Skeletal muscle satellite cell (primary cell): ENCODE measurements at regions not wholly inside any gene's neighbourhood (a gene's known extent, or its start where the extent isn't known, plus 50 kb on each side); places are given as distances from the start of the nearest gene placed in this dataset.

Experiments
- H3K27me3 ChIP-seq: 2 replicates; pipeline ENCODE4 v1.7.0; 2013; ENCODE audit warnings: low read length; ENCODE audit not compliant: control insufficient read depth, insufficient read depth
- H3K36me3 ChIP-seq: 2 replicates; pipeline ENCODE4 v1.7.0; 2013; ENCODE audit warnings: mild to moderate bottlenecking, control low read depth, low read length; ENCODE audit not compliant: insufficient read depth
- H3K4me1 ChIP-seq: 2 replicates; pipeline ENCODE4 v1.7.0; 2013; ENCODE audit warnings: low read length; ENCODE audit not compliant: control insufficient read depth, insufficient read depth
- H3K4me2 ChIP-seq: 2 replicates; pipeline ENCODE4 v1.7.0; 2013; ENCODE audit warnings: mild to moderate bottlenecking, low read length
- H3K4me3 ChIP-seq: 2 replicates; pipeline ENCODE4 v1.7.0; 2013; ENCODE audit warnings: low read length
- H3K9ac ChIP-seq: 2 replicates; pipeline ENCODE4 v1.7.0; 2013; ENCODE audit warnings: mild to moderate bottlenecking, low read depth, low read length, moderate library complexity
- H3K9me3 ChIP-seq: replicated peaks from 2 replicates; pipeline ENCODE4 v1.7.0; 2013; ENCODE audit warnings: mild to moderate bottlenecking, control low read depth, low read length

GRCh38 chr13:84902243-84902642 is 897.0 kb downstream of the SLITRK6 start:
- Histone ChIP-seq H3K36me3 (no peaks in the 10 kb centered on the region), H3K4me1 (no peaks in the 10 kb centered on the region), H3K4me2 (no peak overlapping the region), H3K4me3 (no peak overlapping the region), H3K9ac (no peak overlapping the region), H3K9me3 (no peaks in the 10 kb centered on the region), H3K27me3 (no peaks in the 10 kb centered on the region)

GRCh38 chr13:84896128-84896527 is 903.1 kb downstream of the SLITRK6 start:
- Histone ChIP-seq H3K9ac (no peak overlapping the region), H3K36me3 (no peaks in the 10 kb centered on the region), H3K27me3 (no peaks in the 10 kb centered on the region), H3K4me3 (no peak overlapping the region), H3K4me1 (no peaks in the 10 kb centered on the region), H3K4me2 (no peak overlapping the region), H3K9me3 (no peaks in the 10 kb centered on the region)

GRCh38 chr13:84894749-84895148 is 904.5 kb downstream of the SLITRK6 start:
- Histone ChIP-seq H3K4me2 (no peak overlapping the region), H3K9me3 (no peaks in the 10 kb centered on the region), H3K9ac (no peak overlapping the region), H3K4me1 (no peaks in the 10 kb centered on the region), H3K27me3 (no peaks in the 10 kb centered on the region), H3K36me3 (no peaks in the 10 kb centered on the region), H3K4me3 (no peak overlapping the region)

GRCh38 chr13:84885868-84886267 is 913.4 kb downstream of the SLITRK6 start:
- Histone ChIP-seq H3K27me3 (no peaks in the 10 kb centered on the region), H3K36me3 (no peaks in the 10 kb centered on the region), H3K4me3 (no peak overlapping the region), H3K9ac (no peak overlapping the region), H3K4me2 (no peak overlapping the region), H3K4me1 (no peaks in the 10 kb centered on the region), H3K9me3 (peaks cover 2% of the 10 kb centered on the region)

GRCh38 chr13:84873951-84874350 is 925.3 kb downstream of the SLITRK6 start:
- Histone ChIP-seq H3K9ac (no peak overlapping the region), H3K4me2 (no peak overlapping the region), H3K4me3 (no peak overlapping the region), H3K9me3 (no peaks in the 10 kb centered on the region), H3K4me1 (no peaks in the 10 kb centered on the region), H3K36me3 (no peaks in the 10 kb centered on the region), H3K27me3 (no peaks in the 10 kb centered on the region)

- H3K9me3 ChIP-seq: no peaks in the 10 kb centered on the region
- no peaks in the 10 kb centered on the region for H3K36me3 ChIP-seq
- H3K4me1 ChIP-seq: no peaks in the 10 kb centered on the region
- H3K9ac ChIP-seq: no peak overlapping the region
- no peak overlapping the region for H3K4me3 ChIP-seq
- no peaks in the 10 kb centered on the region for H3K27me3 ChIP-seq
- H3K4me2 ChIP-seq: no peak overlapping the region
These were observed 929.0 kb downstream of the SLITRK6 start for GRCh38 chr13:84870190-84870589.

- Histone ChIP-seq H3K36me3 (no peaks in the 10 kb centered on the region), H3K9me3 (no peaks in the 10 kb centered on the region), H3K4me3 (no peak overlapping the region), H3K4me1 (no peaks in the 10 kb centered on the region), H3K9ac (no peak overlapping the region), H3K4me2 (no peak overlapping the region), H3K27me3 (no peaks in the 10 kb centered on the region)
These were observed 932.0 kb downstream of the SLITRK6 start for GRCh38 chr13:84867246-84867645.

- H3K27me3 ChIP-seq: no peaks in the 10 kb centered on the region
- no peaks in the 10 kb centered on the region for H3K4me1 ChIP-seq
- no peak overlapping the region for H3K9ac ChIP-seq
- H3K36me3 ChIP-seq: no peaks in the 10 kb centered on the region
- H3K4me2 ChIP-seq: no peak overlapping the region
- no peaks in the 10 kb centered on the region for H3K9me3 ChIP-seq
- no peak overlapping the region for H3K4me3 ChIP-seq
These were observed 933.4 kb downstream of the SLITRK6 start for GRCh38 chr13:84865783-84866221.

GRCh38 chr13:84864341-84864740 is 934.9 kb downstream of the SLITRK6 start:
- H3K36me3 ChIP-seq: no peaks in the 10 kb centered on the region
- H3K9ac ChIP-seq: no peak overlapping the region
- H3K27me3 ChIP-seq: no peaks in the 10 kb centered on the region
- no peak overlapping the region for H3K4me3 ChIP-seq
- no peaks in the 10 kb centered on the region for H3K4me1 ChIP-seq
- no peaks in the 10 kb centered on the region for H3K9me3 ChIP-seq
- H3K4me2 ChIP-seq: no peak overlapping the region

GRCh38 chr13:84847107-84847506 is 952.1 kb downstream of the SLITRK6 start:
- Histone ChIP-seq H3K27me3 (no peaks in the 10 kb centered on the region), H3K9me3 (no peaks in the 10 kb centered on the region), H3K36me3 (no peaks in the 10 kb centered on the region), H3K4me1 (no peaks in the 10 kb centered on the region), H3K4me3 (no peak overlapping the region), H3K4me2 (no peak overlapping the region), H3K9ac (no peak overlapping the region)

- Histone ChIP-seq H3K4me2 (no peak overlapping the region), H3K36me3 (no peaks in the 10 kb centered on the region), H3K4me1 (no peaks in the 10 kb centered on the region), H3K9me3 (no peaks in the 10 kb centered on the region), H3K27me3 (no peaks in the 10 kb centered on the region), H3K4me3 (no peak overlapping the region), H3K9ac (no peak overlapping the region)
These were observed 953.2 kb downstream of the SLITRK6 start for GRCh38 chr13:84845907-84846619.

GRCh38 chr13:84844473-84844872 is 954.7 kb downstream of the SLITRK6 start:
- H3K4me1 ChIP-seq: no peaks in the 10 kb centered on the region

More at GRCh38 chr13:84844473-84844872, 954.7 kb downstream of the SLITRK6 start:
- H3K27me3 ChIP-seq: no peaks in the 10 kb centered on the region
- no peak overlapping the region for H3K9ac ChIP-seq
- H3K4me3 ChIP-seq: no peak overlapping the region
- no peaks in the 10 kb centered on the region for H3K36me3 ChIP-seq
- no peak overlapping the region for H3K4me2 ChIP-seq
- no peaks in the 10 kb centered on the region for H3K9me3 ChIP-seq
